Osteocyte (in vitro differentiated cells): ENCODE measurements at regions not wholly inside any gene's neighbourhood (a gene's known extent, or its start where the extent isn't known, plus 50 kb on each side); places are given as distances from the start of the nearest gene placed in this dataset.

ENCODE experiments used
- DNase-seq: peaks from one replicate; pipeline ENCODE4 v3.0.0; 2021; ENCODE audit warnings: mixed read lengths; ENCODE audit not compliant: unreplicated experiment; ENCODE audit errors: extremely low spot score
- H3K27ac Mint-ChIP-seq: one replicate; pipeline ENCODE4 v1.8.0; 2021; ENCODE audit warnings: mild to moderate bottlenecking, mixed read lengths; ENCODE audit not compliant: unreplicated experiment
- H3K27me3 Mint-ChIP-seq: one replicate; pipeline ENCODE4 v1.8.0; 2021; ENCODE audit warnings: mixed read lengths; ENCODE audit not compliant: unreplicated experiment
- H3K36me3 Mint-ChIP-seq: one replicate; pipeline ENCODE4 v1.8.0; 2021; ENCODE audit warnings: mixed read lengths; ENCODE audit not compliant: unreplicated experiment
- H3K4me1 Mint-ChIP-seq: one replicate; pipeline ENCODE4 v1.8.0; 2021; ENCODE audit warnings: mixed read lengths; ENCODE audit not compliant: unreplicated experiment
- H3K4me3 Mint-ChIP-seq: one replicate; pipeline ENCODE4 v1.8.0; 2021; ENCODE audit warnings: mild to moderate bottlenecking, moderate library complexity, mixed read lengths; ENCODE audit not compliant: unreplicated experiment
- H3K9me3 Mint-ChIP-seq: one replicate; pipeline ENCODE4 v1.8.0; 2021; ENCODE audit warnings: mixed read lengths; ENCODE audit not compliant: unreplicated experiment
- TF ChIP-seq, protein P1 (sequence below): fragments of 200-600 bp; sonication (generic); IDR thresholded peaks from 2 replicates; pipeline ENCODE4 v1.5.0; 2021; ENCODE audit warnings: antibody characterized with exemption, mild to moderate bottlenecking, moderate library complexity

DNA sequence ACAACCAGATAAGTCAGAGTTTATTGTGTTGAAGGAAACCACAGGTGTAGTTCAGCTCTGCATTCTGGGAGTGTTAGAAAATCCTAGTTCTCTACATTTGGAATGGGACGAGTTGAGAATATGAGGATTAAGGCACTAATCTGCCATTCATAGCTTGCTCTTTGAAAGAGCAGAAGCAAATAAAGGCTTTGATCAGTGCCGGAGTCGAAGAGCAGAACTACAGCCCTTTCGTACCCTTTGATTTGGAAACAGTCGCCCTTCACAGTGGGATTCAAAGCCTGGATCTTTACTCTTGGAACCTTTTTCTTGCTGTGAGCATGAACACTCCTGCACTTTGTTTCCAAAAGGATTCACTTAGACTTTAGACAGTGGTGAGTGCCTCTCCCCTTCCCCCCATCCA is 523.9 kb upstream of the POU3F2 start:
- no peaks in the 10 kb centered on the region for H3K36me3 Mint-ChIP-seq
- H3K27me3 Mint-ChIP-seq, result no peaks in the 10 kb centered on the region
- TF ChIP-seq, protein P1, sequence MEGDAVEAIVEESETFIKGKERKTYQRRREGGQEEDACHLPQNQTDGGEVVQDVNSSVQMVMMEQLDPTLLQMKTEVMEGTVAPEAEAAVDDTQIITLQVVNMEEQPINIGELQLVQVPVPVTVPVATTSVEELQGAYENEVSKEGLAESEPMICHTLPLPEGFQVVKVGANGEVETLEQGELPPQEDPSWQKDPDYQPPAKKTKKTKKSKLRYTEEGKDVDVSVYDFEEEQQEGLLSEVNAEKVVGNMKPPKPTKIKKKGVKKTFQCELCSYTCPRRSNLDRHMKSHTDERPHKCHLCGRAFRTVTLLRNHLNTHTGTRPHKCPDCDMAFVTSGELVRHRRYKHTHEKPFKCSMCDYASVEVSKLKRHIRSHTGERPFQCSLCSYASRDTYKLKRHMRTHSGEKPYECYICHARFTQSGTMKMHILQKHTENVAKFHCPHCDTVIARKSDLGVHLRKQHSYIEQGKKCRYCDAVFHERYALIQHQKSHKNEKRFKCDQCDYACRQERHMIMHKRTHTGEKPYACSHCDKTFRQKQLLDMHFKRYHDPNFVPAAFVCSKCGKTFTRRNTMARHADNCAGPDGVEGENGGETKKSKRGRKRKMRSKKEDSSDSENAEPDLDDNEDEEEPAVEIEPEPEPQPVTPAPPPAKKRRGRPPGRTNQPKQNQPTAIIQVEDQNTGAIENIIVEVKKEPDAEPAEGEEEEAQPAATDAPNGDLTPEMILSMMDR, result no peak
- H3K4me3 Mint-ChIP-seq, result no peak overlapping the region
- DNase-seq, result no peak
- no peak overlapping the region for H3K27ac Mint-ChIP-seq
- peaks cover 6% of the 10 kb centered on the region for H3K9me3 Mint-ChIP-seq
- no peaks in the 10 kb centered on the region for H3K4me1 Mint-ChIP-seq

DNA sequence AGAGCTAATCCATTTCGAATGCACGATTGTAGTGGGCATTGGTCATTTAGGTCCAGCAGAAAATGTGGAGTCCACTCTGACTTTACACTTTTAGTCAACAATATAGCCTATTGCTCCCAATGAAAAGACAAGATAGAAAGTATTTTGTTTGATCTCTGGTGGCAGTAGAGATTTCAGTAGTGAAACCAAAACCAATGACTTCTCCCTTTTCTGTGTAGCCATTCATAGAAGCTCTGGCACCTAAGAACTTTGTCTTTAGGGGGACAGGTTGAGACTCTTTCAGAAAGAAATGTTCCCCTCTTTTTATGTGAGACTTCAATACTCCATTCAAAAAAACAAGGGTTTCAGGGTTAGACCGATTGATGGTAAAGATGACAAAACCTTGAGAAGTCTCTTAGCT is 510.8 kb upstream of the POU3F2 start:
- no peaks in the 10 kb centered on the region for H3K27me3 Mint-ChIP-seq
- no peaks in the 10 kb centered on the region for H3K4me1 Mint-ChIP-seq
- peaks cover 6% of the 10 kb centered on the region for H3K9me3 Mint-ChIP-seq
- H3K27ac Mint-ChIP-seq, result no peak overlapping the region
- no peak for DNase-seq
- TF ChIP-seq, protein P1, result no peak
- no peak overlapping the region for H3K4me3 Mint-ChIP-seq
- no peaks in the 10 kb centered on the region for H3K36me3 Mint-ChIP-seq

DNA sequence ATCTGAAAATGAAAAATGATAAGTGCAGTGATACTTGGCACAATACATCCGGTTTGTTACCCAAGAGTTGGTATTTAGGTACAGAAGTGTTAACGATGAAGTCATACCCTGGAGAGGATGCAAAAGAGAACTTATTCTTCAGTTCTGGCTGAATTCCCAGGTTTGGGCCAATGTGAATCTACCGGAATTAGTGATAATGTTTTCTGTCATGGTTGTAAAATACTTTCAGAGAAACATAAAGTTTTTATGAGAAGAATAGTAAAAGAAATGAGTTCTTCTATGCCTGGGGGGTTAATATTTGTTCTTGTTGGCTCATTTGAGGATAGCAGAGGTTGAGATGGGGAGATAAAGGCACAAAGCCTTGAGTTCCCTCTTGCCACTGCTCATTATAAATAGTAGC is 509.9 kb upstream of the POU3F2 start:
- H3K4me3 Mint-ChIP-seq, result no peak overlapping the region
- H3K36me3 Mint-ChIP-seq, result no peaks in the 10 kb centered on the region
- TF ChIP-seq, protein P1, result no peak
- H3K4me1 Mint-ChIP-seq, result no peaks in the 10 kb centered on the region
- no peak overlapping the region for H3K27ac Mint-ChIP-seq
- no peaks in the 10 kb centered on the region for H3K9me3 Mint-ChIP-seq
- no peaks in the 10 kb centered on the region for H3K27me3 Mint-ChIP-seq
- no peak for DNase-seq

DNA sequence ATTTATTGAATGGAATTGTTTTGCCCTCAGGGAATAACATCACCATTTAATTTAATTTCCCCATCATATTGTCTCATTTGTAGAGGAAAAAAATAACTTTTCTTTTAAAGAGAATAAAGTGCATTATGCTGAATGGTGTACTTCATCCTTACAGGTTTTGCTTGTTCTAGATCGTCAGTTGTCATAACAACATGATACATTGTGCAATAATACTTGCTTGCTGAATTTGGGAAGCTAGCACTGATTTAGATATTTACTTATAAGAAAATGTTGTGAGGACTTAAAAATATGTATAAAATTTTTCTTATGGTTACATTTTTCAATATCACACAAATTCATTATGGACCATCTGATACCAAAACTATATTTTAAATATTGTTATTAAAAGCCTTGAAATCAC is 509.0 kb upstream of the POU3F2 start:
- Mint-ChIP-seq H3K4me1 (no peaks in the 10 kb centered on the region), H3K27me3 (no peaks in the 10 kb centered on the region), H3K9me3 (no peaks in the 10 kb centered on the region), H3K4me3 (no peak overlapping the region), H3K36me3 (no peaks in the 10 kb centered on the region), H3K27ac (no peak overlapping the region)
- no peak for DNase-seq
- TF ChIP-seq, protein P1, result no peak

DNA sequence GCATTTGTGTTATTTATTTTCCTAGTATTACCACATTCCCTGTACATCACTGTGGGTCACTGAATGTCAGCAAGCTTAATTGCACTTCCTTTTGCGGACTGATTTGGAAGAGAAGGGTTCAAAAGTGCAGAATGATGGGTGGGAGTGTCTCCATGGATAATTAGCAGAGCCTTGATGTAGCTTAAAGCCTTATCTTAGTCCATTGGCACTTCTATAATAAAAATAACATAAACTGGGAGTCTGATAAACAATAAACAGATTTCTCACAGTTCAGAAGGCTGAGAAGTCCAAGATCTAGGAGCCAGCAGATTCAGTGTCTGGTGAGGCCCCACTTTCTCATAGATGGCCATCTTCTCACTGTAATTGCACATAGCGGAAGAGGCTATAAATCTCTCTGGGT is 501.1 kb upstream of the POU3F2 start:
- no peaks in the 10 kb centered on the region for H3K9me3 Mint-ChIP-seq
- H3K27me3 Mint-ChIP-seq, result no peaks in the 10 kb centered on the region
- H3K36me3 Mint-ChIP-seq, result no peaks in the 10 kb centered on the region
- no peaks in the 10 kb centered on the region for H3K4me1 Mint-ChIP-seq
- H3K27ac Mint-ChIP-seq, result no peak overlapping the region
- TF ChIP-seq, protein P1, result no peak
- H3K4me3 Mint-ChIP-seq, result no peak overlapping the region
- DNase-seq, result no peak
